Ammon's horn (tissue), 1 donor: ENCODE measurements at regions not wholly inside any gene's neighbourhood (a gene's known extent, or its start where the extent isn't known, plus 50 kb on each side); places are given as distances from the start of the nearest gene placed in this dataset.

ENCODE experiments used
- DNase-seq: peaks from one replicate; pipeline ENCODE4 v3.0.0-alpha.2; 2016; ENCODE audit warnings: low spot score

GRCh38 chr15:97892167-97892938, 68.2 kb upstream of the ARRDC4 start:
- no peak for DNase-seq

GRCh38 chr15:97893967-97894366, 66.5 kb upstream of the ARRDC4 start:
- DNase-seq = no peak

GRCh38 chr15:97899981-97900380, 60.5 kb upstream of the ARRDC4 start:
- peak; percentile 47 for DNase-seq

- peak; percentile 50 for DNase-seq
These were observed 58.2 kb upstream of the ARRDC4 start for GRCh38 chr15:97902140-97902780.

- DNase-seq = no peak
These were observed 56.9 kb upstream of the ARRDC4 start for GRCh38 chr15:97903560-97903959.

- DNase-seq = peak; percentile 78
These were observed 56.4 kb upstream of the ARRDC4 start for GRCh38 chr15:97903971-97904572.

GRCh38 chr15:97909291-97909891, 51.1 kb upstream of the ARRDC4 start:
- DNase-seq = peak; percentile 82
